SU-DHL-6 (cell line): ENCODE measurements at regions not wholly inside any gene's neighbourhood (a gene's known extent, or its start where the extent isn't known, plus 50 kb on each side); places are given as distances from the start of the nearest gene placed in this dataset.

Experiments
- EZH2phosphoT487 ChIP-seq: fragments of 200-600 bp; sonication (generic), shearing (Covaris generic); conservative IDR thresholded peaks from 2 replicates; pipeline ENCODE4 v1.6.1; 2018; ENCODE audit warnings: mild to moderate bottlenecking, antibody characterized with exemption, low read length, moderate library complexity, mixed read lengths
- TF ChIP-seq, protein P1 (sequence below): fragments of 200-600 bp; sonication (generic); IDR thresholded peaks from one replicate; pipeline ENCODE4 v1.5.1; 2017; ENCODE audit warnings: antibody characterized with exemption, mild to moderate bottlenecking, low read length, moderate library complexity; ENCODE audit not compliant: insufficient read depth, poor library complexity, severe bottlenecking

DNA sequence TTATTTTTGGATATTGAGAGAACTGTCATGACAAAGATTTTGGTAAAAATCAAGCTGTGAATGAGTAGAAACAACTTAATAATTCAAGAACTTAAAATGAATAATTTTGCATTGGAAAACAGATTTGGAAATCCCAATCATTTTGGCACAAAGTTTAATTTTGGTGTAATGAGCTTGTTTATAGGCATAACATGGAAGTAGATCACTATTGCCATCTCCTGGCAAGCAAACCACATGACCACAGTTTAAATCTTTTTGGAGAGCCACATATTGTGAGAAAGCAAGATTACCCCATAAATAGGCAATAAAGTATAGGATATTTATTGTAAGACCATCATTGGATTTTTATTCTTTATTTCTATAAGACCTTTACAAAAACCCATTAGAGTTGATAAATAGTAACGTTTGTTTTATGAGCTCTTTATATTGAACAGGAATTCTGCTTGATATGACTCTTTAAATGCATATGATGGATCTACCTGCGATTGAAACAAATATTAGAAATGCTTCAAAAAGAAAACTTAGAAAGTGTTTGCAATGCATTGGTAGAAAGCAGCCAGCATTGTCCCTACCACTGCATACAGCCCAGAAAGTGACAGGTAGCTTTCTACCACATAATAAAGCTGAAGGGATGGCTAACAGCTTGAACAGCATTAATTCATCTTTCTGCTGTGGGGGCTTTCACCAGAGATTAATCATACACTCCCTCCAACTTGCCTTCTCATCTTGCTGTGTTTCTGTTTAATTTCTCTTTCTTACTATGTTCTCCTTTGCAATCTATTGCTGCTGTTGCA, 766.8 kb downstream of the TBL1XR1 start:
- TF ChIP-seq, protein P1, sequence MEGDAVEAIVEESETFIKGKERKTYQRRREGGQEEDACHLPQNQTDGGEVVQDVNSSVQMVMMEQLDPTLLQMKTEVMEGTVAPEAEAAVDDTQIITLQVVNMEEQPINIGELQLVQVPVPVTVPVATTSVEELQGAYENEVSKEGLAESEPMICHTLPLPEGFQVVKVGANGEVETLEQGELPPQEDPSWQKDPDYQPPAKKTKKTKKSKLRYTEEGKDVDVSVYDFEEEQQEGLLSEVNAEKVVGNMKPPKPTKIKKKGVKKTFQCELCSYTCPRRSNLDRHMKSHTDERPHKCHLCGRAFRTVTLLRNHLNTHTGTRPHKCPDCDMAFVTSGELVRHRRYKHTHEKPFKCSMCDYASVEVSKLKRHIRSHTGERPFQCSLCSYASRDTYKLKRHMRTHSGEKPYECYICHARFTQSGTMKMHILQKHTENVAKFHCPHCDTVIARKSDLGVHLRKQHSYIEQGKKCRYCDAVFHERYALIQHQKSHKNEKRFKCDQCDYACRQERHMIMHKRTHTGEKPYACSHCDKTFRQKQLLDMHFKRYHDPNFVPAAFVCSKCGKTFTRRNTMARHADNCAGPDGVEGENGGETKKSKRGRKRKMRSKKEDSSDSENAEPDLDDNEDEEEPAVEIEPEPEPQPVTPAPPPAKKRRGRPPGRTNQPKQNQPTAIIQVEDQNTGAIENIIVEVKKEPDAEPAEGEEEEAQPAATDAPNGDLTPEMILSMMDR: peak; percentile 18
- no peak for TF ChIP-seq EZH2phosphoT487
